NB4 (cell line): ENCODE measurements at regions not wholly inside any gene's neighbourhood (a gene's known extent, or its start where the extent isn't known, plus 50 kb on each side); places are given as distances from the start of the nearest gene placed in this dataset.

Experiments used
- CTCF ChIP-seq: IDR thresholded peaks from one replicate; pipeline ENCODE4 v1.5.1; 2012; ENCODE audit warnings: low read depth, low read length
- POLR2A ChIP-seq: IDR thresholded peaks from 2 replicates; pipeline ENCODE4 v1.6.1; 2011; ENCODE audit warnings: mild to moderate bottlenecking; ENCODE audit not compliant: insufficient read length; ENCODE audit errors: extremely low read depth

- no peak for TF ChIP-seq CTCF
- TF ChIP-seq POLR2A = no peak
These were observed 129.5 kb upstream of the ABI3BP start for GRCh38 chr3:101122681-101123080.
